Adrenal gland (tissue), 9 donors: ENCODE measurements at regions not wholly inside any gene's neighbourhood (a gene's known extent, or its start where the extent isn't known, plus 50 kb on each side); places are given as distances from the start of the nearest gene placed in this dataset.
"Not testable (repeated sequence)": the region's sequence is repeated elsewhere in the genome, so short reads cannot be mapped to it uniquely, and the experiment has no call there.

ENCODE experiments used
- DNase-seq, 7 donors: peaks; one replicate each; pipeline ENCODE4 v3.0.0-alpha.2; 2019 to 2020
- H3K27ac ChIP-seq, 5 donors: fragments of 200-600 bp; sonication (generic) in 4 of 5; 1 replicate in 3 of 5; 2 replicates in 2 of 5; pipeline versions ENCODE4 v1.5.1 to v1.8.0; 2016 to 2020; ENCODE audit warnings: mild to moderate bottlenecking in 1 of 5
- H3K27me3 ChIP-seq: fragments of 200-600 bp; 2 replicates; pipeline ENCODE4 v1.8.0; 2021
- H3K36me3 ChIP-seq, 2 donors: fragments of 200-600 bp; replicated peaks in 1 of 2; 1 replicate in 1 of 2; 2 replicates in 1 of 2; pipeline versions ENCODE4 v1.5.1 to v1.8.0; 2018 to 2022
- H3K4me1 ChIP-seq, 2 donors: fragments of 200-600 bp; replicated peaks in 1 of 2; 1 replicate in 1 of 2; 2 replicates in 1 of 2; pipeline versions ENCODE4 v1.5.1 to v1.8.0; 2018 to 2021
- H3K4me3 ChIP-seq, 4 donors: fragments of 200-600 bp; sonication (generic) in 3 of 4; one replicate each; pipeline ENCODE4 v1.5.1; 2016 to 2018
- H3K9me3 ChIP-seq, 3 donors: fragments of 200-600 bp; sonication (generic) in 1 of 3; replicated peaks in 1 of 3; 1 replicate in 2 of 3; 2 replicates in 1 of 3; pipeline versions ENCODE4 v1.5.1 to v1.8.0; 2016 to 2021
- POLR2A ChIP-seq, 2 donors: fragments of 450-650 bp; IDR thresholded peaks; one replicate each; pipeline ENCODE4 v1.6.1; 2017; ENCODE audit warnings: antibody characterized with exemption in 2 of 2, mild to moderate bottlenecking in 2 of 2, moderate library complexity in 1 of 2
- WGBS, 4 donors: extraction: QIAGEN DNeasy Blood & Tissue Kit in 2 of 4; methylation state at CpG; one replicate each; pipeline versions ENCODE4 v1.1.5 to v1.1.7; 2013 to 2017; 5-methylcytosine and 5-hydroxymethylcytosine counted together
- intact Hi-C, 2 donors: fragments of 100-400 bp; cut with DNase I; formaldehyde crosslinking; loops; one replicate each; pipeline versions ENCODE4 v1.14.1 to v1.15.0; 2022 to 2023
- TF ChIP-seq, protein P1 (sequence below), 6 experiments: fragments of 450-650 bp in 4 of 6; fragments of 200-600 bp in 2 of 6; sonication (generic) in 1 of 6; IDR thresholded peaks; 1 replicate in 5 of 6; 2 replicates in 1 of 6; pipeline versions ENCODE4 v1.5.1 to v1.8.0; 2016 to 2021; ENCODE audit warnings: antibody characterized with exemption in 6 of 6, mild to moderate bottlenecking in 2 of 6, moderate library complexity in 1 of 6
- donor health status: healthy with polysubstance abuse.
- donor health status: Bipolar disorder and iron deficiency.
- donor health status: DM: yes; HTN: yes; CAD: no.
- donor health status: DM: no; HTN: no; CAD: no.
- donor health status: DM: no; HTN: no; CAD: no.

DNA sequence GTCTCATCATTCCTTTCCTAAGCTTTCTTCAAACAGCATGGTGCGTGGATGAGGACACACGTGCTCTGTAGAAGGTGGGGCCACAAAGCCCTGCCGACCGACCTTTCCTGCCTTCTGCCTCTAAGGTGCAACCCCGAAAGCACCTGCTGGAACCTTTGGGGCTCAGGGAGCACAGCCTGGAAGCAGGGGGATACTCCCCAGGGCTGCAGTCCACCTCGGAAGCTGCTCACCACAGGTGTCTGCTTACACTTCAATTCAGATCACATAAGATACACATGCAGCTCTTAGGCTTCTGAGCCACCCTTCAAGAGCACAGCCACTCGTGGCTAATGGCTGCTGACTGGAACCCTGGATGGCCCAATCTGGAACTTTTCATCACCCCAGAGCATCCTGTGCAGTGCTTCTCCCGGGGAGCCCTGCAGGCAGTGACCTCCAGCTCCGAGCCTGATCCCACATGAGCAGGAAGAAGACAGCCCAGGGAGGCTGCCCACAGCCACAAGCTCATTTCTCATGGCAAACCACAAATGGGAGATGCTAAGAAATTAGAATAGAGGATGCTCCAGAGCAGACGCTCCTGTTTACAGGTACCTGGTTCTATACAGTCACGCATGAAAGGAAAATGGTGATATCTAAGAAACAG, 162.3 kb upstream of the FOXF1 start:
- intact Hi-C loops: loop anchor here (10.0 kb wide), 2 partner anchors 167 to 273 kb away; partner anchors contain the start of gene FOXF1 (in 1 of the 2)
- DNase-seq: no peak
- no peaks in the 10 kb centered on the region for H3K36me3 ChIP-seq
- 58 to 90% (median 65%) methylated on average over 4 to 11 of the region's 11 CpGs for WGBS, 4 donors
- no peaks in the 10 kb centered on the region for H3K9me3 ChIP-seq
- H3K4me1 ChIP-seq: peaks cover 0 to 3% of the 10 kb centered on the region in 2 donors
- H3K27me3 ChIP-seq: peaks cover 7% of the 10 kb centered on the region
- H3K27ac ChIP-seq: no peak overlapping the region
- no peak for TF ChIP-seq POLR2A (IDR thresholded peaks at IDR 0.05)
- TF ChIP-seq, protein P1, sequence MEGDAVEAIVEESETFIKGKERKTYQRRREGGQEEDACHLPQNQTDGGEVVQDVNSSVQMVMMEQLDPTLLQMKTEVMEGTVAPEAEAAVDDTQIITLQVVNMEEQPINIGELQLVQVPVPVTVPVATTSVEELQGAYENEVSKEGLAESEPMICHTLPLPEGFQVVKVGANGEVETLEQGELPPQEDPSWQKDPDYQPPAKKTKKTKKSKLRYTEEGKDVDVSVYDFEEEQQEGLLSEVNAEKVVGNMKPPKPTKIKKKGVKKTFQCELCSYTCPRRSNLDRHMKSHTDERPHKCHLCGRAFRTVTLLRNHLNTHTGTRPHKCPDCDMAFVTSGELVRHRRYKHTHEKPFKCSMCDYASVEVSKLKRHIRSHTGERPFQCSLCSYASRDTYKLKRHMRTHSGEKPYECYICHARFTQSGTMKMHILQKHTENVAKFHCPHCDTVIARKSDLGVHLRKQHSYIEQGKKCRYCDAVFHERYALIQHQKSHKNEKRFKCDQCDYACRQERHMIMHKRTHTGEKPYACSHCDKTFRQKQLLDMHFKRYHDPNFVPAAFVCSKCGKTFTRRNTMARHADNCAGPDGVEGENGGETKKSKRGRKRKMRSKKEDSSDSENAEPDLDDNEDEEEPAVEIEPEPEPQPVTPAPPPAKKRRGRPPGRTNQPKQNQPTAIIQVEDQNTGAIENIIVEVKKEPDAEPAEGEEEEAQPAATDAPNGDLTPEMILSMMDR (IDR thresholded peaks at IDR 0.05): no peak
- H3K4me3 ChIP-seq: no peak overlapping the region

DNA sequence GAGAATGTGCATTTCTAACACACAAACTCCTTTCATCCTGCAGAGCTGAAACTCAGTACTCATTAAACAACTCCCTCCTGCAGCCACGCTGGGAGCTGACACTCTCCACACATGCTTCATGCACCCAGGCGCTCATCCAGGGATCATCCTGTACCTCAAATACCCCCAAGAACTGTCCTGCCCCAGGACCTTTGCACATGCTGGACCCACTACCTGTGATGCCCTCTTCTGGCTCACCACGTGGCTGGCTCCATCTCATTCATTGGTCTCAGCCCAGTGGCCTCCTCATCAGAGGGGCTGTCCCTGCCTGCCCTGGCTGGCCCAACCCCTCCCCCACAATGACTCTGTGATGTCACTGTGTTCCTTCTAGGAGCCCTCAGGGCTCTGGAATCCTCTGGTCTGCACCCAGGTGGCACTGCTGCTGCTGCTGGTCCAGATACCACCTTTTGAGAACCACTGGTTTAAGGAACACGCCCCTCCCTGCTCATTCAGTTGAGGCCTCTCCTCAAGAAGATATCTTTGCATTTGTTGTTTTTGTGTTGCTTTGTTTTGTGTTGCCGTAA, 160.9 kb upstream of the FOXF1 start:
- 64 to 72% (median 70%) methylated on average over 5 of the region's 5 CpGs for WGBS, 4 donors
- DNase-seq: no peak
- no peak overlapping the region for H3K27ac ChIP-seq
- no peak overlapping the region for H3K4me3 ChIP-seq
- no peak for TF ChIP-seq POLR2A (IDR thresholded peaks at IDR 0.05)
- TF ChIP-seq, protein P1 (IDR thresholded peaks at IDR 0.05): no peak
- H3K27me3 ChIP-seq: peaks cover 17% of the 10 kb centered on the region
- H3K36me3 ChIP-seq: no peaks in the 10 kb centered on the region
- H3K4me1 ChIP-seq: no peaks in the 10 kb centered on the region
- intact Hi-C loops: loop anchor here (10.0 kb wide), 2 partner anchors 165 to 275 kb away; partner anchors contain the start of gene FOXF1 (in 1 of the 2)
- H3K9me3 ChIP-seq: no peaks in the 10 kb centered on the region

DNA sequence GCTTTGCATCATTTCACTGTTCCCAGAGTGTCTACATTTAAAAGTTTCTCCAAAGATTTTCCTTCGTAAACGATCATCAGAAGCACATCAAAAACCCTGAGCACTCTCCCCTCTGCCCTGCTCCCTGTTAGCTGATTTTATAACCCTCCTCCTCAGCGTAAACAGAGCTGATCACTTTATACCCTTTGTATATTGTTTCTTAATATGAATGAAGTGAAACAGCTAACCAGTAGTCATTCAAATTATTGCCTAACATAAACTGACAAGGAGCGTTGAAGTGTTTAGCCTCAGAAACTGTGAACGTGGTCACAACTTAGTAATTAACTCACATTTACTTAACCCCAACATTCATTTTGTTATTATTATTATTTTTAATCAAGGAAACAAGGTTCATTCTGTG, 160.0 kb upstream of the FOXF1 start:
- no peak for DNase-seq
- WGBS, 4 donors: 52 to 60% (median 56%) methylated on average over 5 of the region's 5 CpGs
- no peak overlapping the region for H3K4me3 ChIP-seq
- no peaks in the 10 kb centered on the region for H3K4me1 ChIP-seq
- peaks cover 17% of the 10 kb centered on the region for H3K27me3 ChIP-seq
- TF ChIP-seq, protein P1 (IDR thresholded peaks at IDR 0.05): no peak
- TF ChIP-seq POLR2A (IDR thresholded peaks at IDR 0.05): no peak
- intact Hi-C loops: no loop called here
- H3K36me3 ChIP-seq: no peaks in the 10 kb centered on the region
- H3K9me3 ChIP-seq: no peaks in the 10 kb centered on the region
- no peak overlapping the region for H3K27ac ChIP-seq

DNA sequence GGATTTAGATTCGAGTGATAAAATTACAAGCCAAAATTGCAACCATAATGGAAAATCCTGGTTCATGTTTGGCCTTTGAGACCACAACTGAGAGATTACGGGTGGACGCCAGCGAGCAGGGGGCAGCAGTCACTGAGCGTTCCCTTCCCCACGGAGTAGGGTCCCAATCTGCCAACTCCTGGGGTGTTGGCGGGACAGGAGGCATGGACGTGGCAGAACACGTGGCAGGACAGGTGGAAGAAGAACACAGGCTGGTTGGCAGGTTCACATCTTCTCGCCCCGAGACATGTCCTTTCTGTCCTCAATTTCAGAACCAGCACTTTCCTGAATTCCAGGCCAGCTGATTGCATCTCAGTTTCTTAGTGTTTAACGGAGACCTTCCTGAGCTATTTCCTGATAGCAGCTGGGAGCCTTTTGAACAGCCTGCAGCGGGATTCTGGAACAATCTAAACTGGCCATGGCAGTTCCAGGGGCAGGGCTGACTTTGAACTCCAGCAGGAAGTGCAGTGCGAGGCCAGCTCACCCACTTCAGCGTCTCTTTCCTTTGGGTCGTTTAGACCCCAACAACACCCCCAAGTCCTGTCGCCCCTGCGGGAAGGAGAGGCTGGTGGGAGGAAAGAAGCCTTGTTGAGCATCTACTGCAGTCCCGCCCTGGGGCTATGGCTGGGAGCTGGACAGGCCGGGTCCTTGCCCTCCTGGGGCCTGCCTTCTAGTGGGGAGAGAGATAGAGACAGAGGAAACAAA, 159.1 kb upstream of the FOXF1 start:
- Histone ChIP-seq H3K4me1 (no peaks in the 10 kb centered on the region), H3K36me3 (no peaks in the 10 kb centered on the region), H3K27me3 (peaks cover 17% of the 10 kb centered on the region), H3K27ac (no peak overlapping the region), H3K9me3 (no peaks in the 10 kb centered on the region), H3K4me3 (no peak overlapping the region)
- TF ChIP-seq, protein P1 (IDR thresholded peaks at IDR 0.05): no peak
- TF ChIP-seq POLR2A (IDR thresholded peaks at IDR 0.05): no peak
- 62 to 70% (median 66%) methylated on average over 16 to 20 of the region's 20 CpGs for WGBS, 4 donors
- intact Hi-C loops: no loop called here
- no peak for DNase-seq

DNA sequence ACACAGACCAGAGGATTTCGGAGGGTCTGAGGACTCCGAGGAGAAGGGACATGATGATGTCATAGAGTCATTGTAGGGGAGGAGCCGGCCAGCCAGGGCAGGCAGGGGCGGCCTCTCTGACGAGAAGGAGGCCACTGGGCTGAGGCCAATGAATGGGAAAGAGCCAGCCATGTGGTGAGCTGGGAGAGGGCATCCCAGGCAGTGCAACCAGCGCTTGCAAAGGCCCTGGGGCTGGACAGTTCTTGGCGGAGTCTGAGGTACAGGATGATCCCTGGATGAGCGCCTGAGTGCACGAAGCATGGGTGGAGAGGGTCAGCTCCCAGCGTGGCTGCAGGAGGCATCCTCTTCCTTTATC, 158.6 kb upstream of the FOXF1 start:
- H3K9me3 ChIP-seq, H3K36me3 ChIP-seq, DNase-seq, H3K27ac ChIP-seq, H3K4me3 ChIP-seq, H3K4me1 ChIP-seq, intact Hi-C loops: not testable (repeated sequence)
- 57 to 65% (median 62%) methylated on average over 10 of the region's 10 CpGs for WGBS, 4 donors
- peaks cover 17% of the 10 kb centered on the region for H3K27me3 ChIP-seq
